IMR-90 (cell line): ENCODE measurements at regions not wholly inside any gene's neighbourhood (a gene's known extent, or its start where the extent isn't known, plus 50 kb on each side); places are given as distances from the start of the nearest gene placed in this dataset.

Experiments used
- ATAC-seq: fragments of 200-7000 bp; cut with Tn5 transposase; 2 replicates; pipeline ENCODE4 v1.9.1; 2020; ENCODE audit warnings: low read depth, mild to moderate bottlenecking, moderate library complexity
- BruUV-seq: library from RNA; stranded (reverse); fragments of 400-500 nt; replicated peaks from 2 replicates; lab custom pipeline; 2021; lab: Mats Ljungman, UMichigan
- CTCF ChIA-PET: fragments of 300-600 bp; formaldehyde crosslinking; extraction: SDS; loops from one replicate; lab custom pipeline; 2021; ENCODE audit warnings: antibody characterized with exemption; lab: Yijun Ruan, JAX
- POLR2A ChIA-PET: fragments of 300-600 bp; sonication (Branson Sonifier 250); formaldehyde crosslinking; loops from one replicate; lab custom pipeline; 2022; ENCODE audit warnings: antibody characterized with exemption; ENCODE audit not compliant: unreplicated experiment; lab: Charles Lee
- DNase-seq: peaks from one replicate; pipeline ENCODE4 v3.0.0; 2013
- H2AFZ ChIP-seq: replicated peaks from 2 replicates; pipeline ENCODE3; 2013; ENCODE audit warnings: low read length, mild to moderate bottlenecking; ENCODE audit not compliant: poor library complexity
- H2AK5ac ChIP-seq: 2 replicates; pipeline ENCODE4 v1.6.1; 2013; ENCODE audit warnings: low read depth, low read length, inconsistent platforms
- H2AK9ac ChIP-seq: replicated peaks from 2 replicates; pipeline ENCODE3; 2013; ENCODE audit warnings: mild to moderate bottlenecking, low read depth, low read length, moderate library complexity; ENCODE audit not compliant: poor library complexity
- H2BK120ac ChIP-seq: 2 replicates; pipeline ENCODE4 v1.6.1; 2013; ENCODE audit warnings: low read depth, low read length, inconsistent platforms
- H2BK15ac ChIP-seq: 3 replicates; pipeline ENCODE4 v1.6.1; 2013; ENCODE audit warnings: low read depth, low read length, inconsistent platforms
- H2BK20ac ChIP-seq: 2 replicates; pipeline ENCODE4 v1.6.1; 2013; ENCODE audit warnings: low read depth, mild to moderate bottlenecking, inconsistent platforms, low read length, moderate library complexity
- H2BK5ac ChIP-seq: 2 replicates; pipeline ENCODE4 v1.6.1; 2013; ENCODE audit warnings: mild to moderate bottlenecking, low read depth, low read length, inconsistent platforms; ENCODE audit not compliant: poor library complexity, severe bottlenecking
- H3K14ac ChIP-seq: replicated peaks from 2 replicates; pipeline ENCODE4 v1.6.1; 2013; ENCODE audit warnings: low read depth, low read length, inconsistent platforms
- H3K18ac ChIP-seq: 2 replicates; pipeline ENCODE4 v1.6.1; 2013; ENCODE audit warnings: low read depth, low read length, control low read depth
- H3K23ac ChIP-seq: 2 replicates; pipeline ENCODE4 v1.6.1; 2013; ENCODE audit warnings: low read depth, low read length, inconsistent platforms
- H3K27ac ChIP-seq: 2 replicates; pipeline ENCODE4 v1.5.1; 2013; ENCODE audit warnings: mild to moderate bottlenecking, control low read depth, low read length; ENCODE audit not compliant: insufficient read depth
- H3K27me3 ChIP-seq: 2 replicates; pipeline ENCODE4 v1.6.1; 2013; ENCODE audit warnings: low read length; ENCODE audit not compliant: control insufficient read depth, insufficient read depth
- H3K36me3 ChIP-seq: 2 replicates; pipeline ENCODE4 v1.6.1; 2013; ENCODE audit warnings: low read length, mixed read lengths; ENCODE audit not compliant: control insufficient read depth, insufficient read depth
- H3K4ac ChIP-seq: 2 replicates; pipeline ENCODE4 v1.6.1; 2013; ENCODE audit warnings: low read depth, low read length, inconsistent platforms
- H3K4me1 ChIP-seq: 2 replicates; pipeline ENCODE4 v1.6.1; 2013; ENCODE audit warnings: low read length, mixed read lengths; ENCODE audit not compliant: control insufficient read depth, insufficient read depth
- H3K4me2 ChIP-seq: 2 replicates; pipeline ENCODE4 v1.6.1; 2013; ENCODE audit warnings: low read depth, mild to moderate bottlenecking, control low read depth, low read length, moderate library complexity
- H3K4me3 ChIP-seq: 2 replicates; pipeline ENCODE4 v1.5.1; 2013; ENCODE audit warnings: low read depth, mild to moderate bottlenecking, control low read depth, low read length, moderate library complexity; ENCODE audit not compliant: insufficient read depth
- H3K56ac ChIP-seq: 2 replicates; pipeline ENCODE4 v1.6.1; 2013; ENCODE audit warnings: low read length, inconsistent platforms; ENCODE audit not compliant: insufficient read depth; ENCODE audit errors: extremely low read depth
- H3K79me1 ChIP-seq, 2 experiments: 2 replicates each; pipeline ENCODE4 v1.6.1; 2013; ENCODE audit warnings: low read length in 2 of 2, inconsistent platforms in 1 of 2, low read depth in 1 of 2
- H3K9ac ChIP-seq: 2 replicates; pipeline ENCODE4 v1.6.1; 2013; ENCODE audit warnings: low read depth, low read length, control low read depth
- H3K9me1 ChIP-seq: 2 replicates; pipeline ENCODE4 v1.6.1; 2013; ENCODE audit warnings: low read length, inconsistent platforms; ENCODE audit not compliant: insufficient read depth
- H3K9me3 ChIP-seq: 2 replicates; pipeline ENCODE4 v1.6.1; 2013; ENCODE audit warnings: low read length; ENCODE audit not compliant: control insufficient read depth, insufficient read depth
- H4K20me1 ChIP-seq: 2 replicates; pipeline ENCODE4 v1.6.1; 2013; ENCODE audit warnings: low read length, inconsistent platforms; ENCODE audit not compliant: insufficient read depth
- H4K5ac ChIP-seq: 2 replicates; pipeline ENCODE4 v1.6.1; 2013; ENCODE audit warnings: mild to moderate bottlenecking, low read depth, low read length, control low read depth
- H4K8ac ChIP-seq, 2 experiments: 2 replicates each; pipeline ENCODE4 v1.6.1; 2013; ENCODE audit warnings: low read depth in 2 of 2, low read length in 2 of 2, control low read depth in 1 of 2, inconsistent platforms in 1 of 2
- H4K91ac ChIP-seq: 2 replicates; pipeline ENCODE4 v1.6.1; 2013; ENCODE audit warnings: low read depth, low read length, inconsistent platforms; ENCODE audit not compliant: insufficient read depth
- BHLHE40 ChIP-seq: fragments of 150-350 bp; IDR thresholded peaks from 2 replicates; pipeline ENCODE4 v1.6.1; 2016; ENCODE audit warnings: mild to moderate bottlenecking, low read depth, low read length
- CEBPB ChIP-seq: IDR thresholded peaks from 2 replicates; pipeline ENCODE4 v1.6.1; 2012; ENCODE audit warnings: low read depth, low read length, improper control_type of control experiment
- FOS ChIP-seq: fragments of 150-350 bp; IDR thresholded peaks from 2 replicates; pipeline ENCODE4 v1.6.1; 2016; ENCODE audit warnings: low read depth, low read length
- MAFK ChIP-seq: IDR thresholded peaks from 2 replicates; pipeline ENCODE4 v1.6.1; 2012; ENCODE audit warnings: low read depth, low read length, improper control_type of control experiment
- MXI1 ChIP-seq: IDR thresholded peaks from 2 replicates; pipeline ENCODE4 v1.6.1; 2012; ENCODE audit warnings: low read depth, mild to moderate bottlenecking, low read length, moderate library complexity, borderline replicate concordance
- NFE2L2 ChIP-seq: fragments of 150-350 bp; IDR thresholded peaks from 2 replicates; pipeline ENCODE4 v1.6.1; 2016; ENCODE audit warnings: low read depth, mild to moderate bottlenecking, low read length
- POLR2A ChIP-seq: IDR thresholded peaks from 2 replicates; pipeline ENCODE4 v1.6.1; 2012; ENCODE audit warnings: mild to moderate bottlenecking, low read depth, low read length
- RAD21 ChIP-seq: IDR thresholded peaks from 2 replicates; pipeline ENCODE4 v1.6.1; 2012; ENCODE audit warnings: low read length, improper control_type of control experiment
- RCOR1 ChIP-seq: IDR thresholded peaks from 2 replicates; pipeline ENCODE4 v1.6.1; 2012; ENCODE audit warnings: mild to moderate bottlenecking, low read length, improper control_type of control experiment; ENCODE audit not compliant: insufficient replicate concordance
- RFX5 ChIP-seq: IDR thresholded peaks from 2 replicates; pipeline ENCODE4 v1.8.0; 2012; ENCODE audit warnings: low read depth, mild to moderate bottlenecking, low read length, moderate library complexity
- USF2 ChIP-seq: fragments of 150-350 bp; IDR thresholded peaks from 2 replicates; pipeline ENCODE4 v1.6.1; 2017; ENCODE audit warnings: mild to moderate bottlenecking, antibody characterized with exemption, low read length, low read depth
- WGBS, 2 experiments: methylation state at CpG; one replicate each; pipeline versions ENCODE4 v1.1.5 to v1.1.7; 2013; ENCODE audit warnings: missing lambda C conversion rate in 2 of 2; ENCODE audit not compliant: insufficient read length in 1 of 2; ENCODE audit errors: extremely low coverage in 2 of 2; 5-methylcytosine and 5-hydroxymethylcytosine counted together
- dilution Hi-C: fragments of 300-500 bp; cut with HindIII; formaldehyde crosslinking; loops from one replicate; pipeline ENCODE4 v1.14.3; 2018; ENCODE audit warnings: low sequenced_read_pairs; ENCODE audit not compliant: unreplicated experiment
- in situ Hi-C: fragments of 300-500 bp; cut with MboI; formaldehyde crosslinking; loops from 3 replicates; pipeline ENCODE4 v1.14.3; 2019; ENCODE audit warnings: low sequenced_read_pairs, inconsistent platforms, mixed read lengths
- intact Hi-C: fragments of 100-400 bp; cut with micrococcal nuclease; formaldehyde crosslinking; loops from 2 replicates; pipeline ENCODE4 v1.10.0; 2022
- TF ChIP-seq, protein P1 (sequence below): conservative IDR thresholded peaks from 2 replicates; pipeline ENCODE4 v1.5.1; 2012; ENCODE audit warnings: mild to moderate bottlenecking, low read depth, low read length, improper control_type of control experiment

GRCh38 chr18:44502221-44502620 is 178.5 kb upstream of the SETBP1 start:
- Histone ChIP-seq H3K79me1 (no peaks in the 10 kb centered on the region), H3K14ac (no peak overlapping the region), H2BK120ac (no peak overlapping the region), H3K27ac (no peak overlapping the region), H2BK5ac (no peak overlapping the region), H3K56ac (no peak overlapping the region), H3K4me1 (no peaks in the 10 kb centered on the region), H2AK5ac (no peak overlapping the region), H3K9me1 (no peaks in the 10 kb centered on the region), H2BK20ac (no peak overlapping the region), H3K27me3 (no peaks in the 10 kb centered on the region), H2AK9ac (no peak overlapping the region), H3K4me3 (no peak overlapping the region), H2BK15ac (no peak overlapping the region), H2AFZ (no peak overlapping the region), H3K9ac (no peak overlapping the region), H4K20me1 (no peaks in the 10 kb centered on the region), H4K5ac (no peak overlapping the region), H4K91ac (no peak overlapping the region), H3K4ac (no peak overlapping the region), H3K23ac (no peak overlapping the region), H3K9me3 (no peaks in the 10 kb centered on the region), H3K18ac (no peak overlapping the region), H3K36me3 (no peaks in the 10 kb centered on the region), H3K4me2 (no peak overlapping the region), H4K8ac (no peak overlapping the region)
- intact Hi-C loops = no loop called here
- DNase-seq = no peak
- ChIA-PET POLR2A (no interaction called here), CTCF (no interaction called here)
- no CpG with 5 or more reads among the region's 1 CpG for WGBS, 2 experiments
- in situ Hi-C loops = no loop called here
- dilution Hi-C loops = no loop called here
- no peak for ATAC-seq
- no TSS peak for BruUV-seq
- TF ChIP-seq RAD21 (no peak), RFX5 (no peak), POLR2A (no peak), RCOR1 (no peak), MXI1 (no peak), FOS (no peak), NFE2L2 (no peak), CEBPB (no peak), BHLHE40 (no peak), MAFK (no peak), USF2 (no peak)
- TF ChIP-seq, protein P1, sequence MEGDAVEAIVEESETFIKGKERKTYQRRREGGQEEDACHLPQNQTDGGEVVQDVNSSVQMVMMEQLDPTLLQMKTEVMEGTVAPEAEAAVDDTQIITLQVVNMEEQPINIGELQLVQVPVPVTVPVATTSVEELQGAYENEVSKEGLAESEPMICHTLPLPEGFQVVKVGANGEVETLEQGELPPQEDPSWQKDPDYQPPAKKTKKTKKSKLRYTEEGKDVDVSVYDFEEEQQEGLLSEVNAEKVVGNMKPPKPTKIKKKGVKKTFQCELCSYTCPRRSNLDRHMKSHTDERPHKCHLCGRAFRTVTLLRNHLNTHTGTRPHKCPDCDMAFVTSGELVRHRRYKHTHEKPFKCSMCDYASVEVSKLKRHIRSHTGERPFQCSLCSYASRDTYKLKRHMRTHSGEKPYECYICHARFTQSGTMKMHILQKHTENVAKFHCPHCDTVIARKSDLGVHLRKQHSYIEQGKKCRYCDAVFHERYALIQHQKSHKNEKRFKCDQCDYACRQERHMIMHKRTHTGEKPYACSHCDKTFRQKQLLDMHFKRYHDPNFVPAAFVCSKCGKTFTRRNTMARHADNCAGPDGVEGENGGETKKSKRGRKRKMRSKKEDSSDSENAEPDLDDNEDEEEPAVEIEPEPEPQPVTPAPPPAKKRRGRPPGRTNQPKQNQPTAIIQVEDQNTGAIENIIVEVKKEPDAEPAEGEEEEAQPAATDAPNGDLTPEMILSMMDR = no peak
